Vagina (tissue), 2 donors: ENCODE measurements at regions not wholly inside any gene's neighbourhood (a gene's known extent, or its start where the extent isn't known, plus 50 kb on each side); places are given as distances from the start of the nearest gene placed in this dataset.

Source experiments
- POLR2A ChIP-seq, 2 donors: fragments of 450-650 bp; IDR thresholded peaks; one replicate each; pipeline ENCODE4 v1.6.1; 2017; ENCODE audit warnings: antibody characterized with exemption in 2 of 2, mild to moderate bottlenecking in 2 of 2, moderate library complexity in 2 of 2
- POLR2AphosphoS5 ChIP-seq, 2 donors: sonication (generic); formaldehyde crosslinking; IDR thresholded peaks; one replicate each; pipeline ENCODE4 v1.9.0; 2017; ENCODE audit warnings: antibody characterized with exemption in 2 of 2, mild to moderate bottlenecking in 2 of 2, low read depth in 1 of 2; ENCODE audit not compliant: insufficient read depth in 1 of 2
- TF ChIP-seq, protein P1 (sequence below), 3 experiments: fragments of 450-650 bp in 2 of 3; fragments of 200-600 bp in 1 of 3; sonication (generic) in 1 of 3; IDR thresholded peaks; one replicate each; pipeline ENCODE4 v1.5.1; 2017 to 2019; ENCODE audit warnings: antibody characterized with exemption in 3 of 3, mild to moderate bottlenecking in 2 of 3, moderate library complexity in 2 of 3

GRCh38 chr22:48701296-48702030, 1126.2 kb downstream of the BRD1 start:
- TF ChIP-seq, protein P1, sequence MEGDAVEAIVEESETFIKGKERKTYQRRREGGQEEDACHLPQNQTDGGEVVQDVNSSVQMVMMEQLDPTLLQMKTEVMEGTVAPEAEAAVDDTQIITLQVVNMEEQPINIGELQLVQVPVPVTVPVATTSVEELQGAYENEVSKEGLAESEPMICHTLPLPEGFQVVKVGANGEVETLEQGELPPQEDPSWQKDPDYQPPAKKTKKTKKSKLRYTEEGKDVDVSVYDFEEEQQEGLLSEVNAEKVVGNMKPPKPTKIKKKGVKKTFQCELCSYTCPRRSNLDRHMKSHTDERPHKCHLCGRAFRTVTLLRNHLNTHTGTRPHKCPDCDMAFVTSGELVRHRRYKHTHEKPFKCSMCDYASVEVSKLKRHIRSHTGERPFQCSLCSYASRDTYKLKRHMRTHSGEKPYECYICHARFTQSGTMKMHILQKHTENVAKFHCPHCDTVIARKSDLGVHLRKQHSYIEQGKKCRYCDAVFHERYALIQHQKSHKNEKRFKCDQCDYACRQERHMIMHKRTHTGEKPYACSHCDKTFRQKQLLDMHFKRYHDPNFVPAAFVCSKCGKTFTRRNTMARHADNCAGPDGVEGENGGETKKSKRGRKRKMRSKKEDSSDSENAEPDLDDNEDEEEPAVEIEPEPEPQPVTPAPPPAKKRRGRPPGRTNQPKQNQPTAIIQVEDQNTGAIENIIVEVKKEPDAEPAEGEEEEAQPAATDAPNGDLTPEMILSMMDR (IDR thresholded peaks at IDR 0.05) = no peak
- no peak for TF ChIP-seq POLR2AphosphoS5 (IDR thresholded peaks at IDR 0.05; ENCODE audit: insufficient read depth in 1 of 2, low read depth in 1 of 2)
- TF ChIP-seq POLR2A (IDR thresholded peaks at IDR 0.05) = no peak
